Testis (tissue), 2 donors: ENCODE measurements at regions not wholly inside any gene's neighbourhood (a gene's known extent, or its start where the extent isn't known, plus 50 kb on each side); places are given as distances from the start of the nearest gene placed in this dataset.
"Not testable (repeated sequence)": the region's sequence is repeated elsewhere in the genome, so short reads cannot be mapped to it uniquely, and the experiment has no call there.

Experiments used
- POLR2A ChIP-seq: fragments of 450-650 bp; IDR thresholded peaks from one replicate; pipeline ENCODE4 v1.6.1; 2017; ENCODE audit warnings: antibody characterized with exemption, mild to moderate bottlenecking, moderate library complexity
- TF ChIP-seq, protein P1 (sequence below), 3 experiments: fragments of 450-650 bp in 2 of 3; fragments of 200-600 bp in 1 of 3; sonication (generic) in 1 of 3; IDR thresholded peaks; one replicate each; pipeline ENCODE4 v1.5.1; 2016 to 2019; ENCODE audit warnings: antibody characterized with exemption in 3 of 3, mild to moderate bottlenecking in 2 of 3, moderate library complexity in 1 of 3

DNA sequence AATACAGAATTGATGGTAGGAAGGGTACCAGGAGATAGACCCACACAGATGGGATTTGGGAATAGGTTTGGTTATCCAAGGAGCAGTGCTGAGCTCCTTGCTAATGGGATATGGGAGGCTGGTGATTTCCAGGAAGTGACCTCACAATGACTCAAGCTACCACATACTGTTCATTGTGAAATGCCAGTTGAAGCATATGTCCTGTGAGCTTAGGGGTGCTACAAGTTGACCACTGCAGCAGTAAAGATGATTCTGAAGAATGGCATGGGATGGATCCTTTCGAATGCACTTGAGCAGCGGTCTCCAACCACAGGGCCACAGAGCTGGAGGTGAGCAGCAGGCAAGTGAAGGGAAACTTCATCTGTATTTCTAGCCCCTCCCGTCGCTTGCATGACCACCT is 158.2 kb downstream of the RALA start:
- TF ChIP-seq, protein P1, sequence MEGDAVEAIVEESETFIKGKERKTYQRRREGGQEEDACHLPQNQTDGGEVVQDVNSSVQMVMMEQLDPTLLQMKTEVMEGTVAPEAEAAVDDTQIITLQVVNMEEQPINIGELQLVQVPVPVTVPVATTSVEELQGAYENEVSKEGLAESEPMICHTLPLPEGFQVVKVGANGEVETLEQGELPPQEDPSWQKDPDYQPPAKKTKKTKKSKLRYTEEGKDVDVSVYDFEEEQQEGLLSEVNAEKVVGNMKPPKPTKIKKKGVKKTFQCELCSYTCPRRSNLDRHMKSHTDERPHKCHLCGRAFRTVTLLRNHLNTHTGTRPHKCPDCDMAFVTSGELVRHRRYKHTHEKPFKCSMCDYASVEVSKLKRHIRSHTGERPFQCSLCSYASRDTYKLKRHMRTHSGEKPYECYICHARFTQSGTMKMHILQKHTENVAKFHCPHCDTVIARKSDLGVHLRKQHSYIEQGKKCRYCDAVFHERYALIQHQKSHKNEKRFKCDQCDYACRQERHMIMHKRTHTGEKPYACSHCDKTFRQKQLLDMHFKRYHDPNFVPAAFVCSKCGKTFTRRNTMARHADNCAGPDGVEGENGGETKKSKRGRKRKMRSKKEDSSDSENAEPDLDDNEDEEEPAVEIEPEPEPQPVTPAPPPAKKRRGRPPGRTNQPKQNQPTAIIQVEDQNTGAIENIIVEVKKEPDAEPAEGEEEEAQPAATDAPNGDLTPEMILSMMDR (IDR thresholded peaks at IDR 0.05), result not testable (repeated sequence)
- TF ChIP-seq POLR2A, result not testable (repeated sequence)
